MM.1S (cell line): ENCODE measurements at regions not wholly inside any gene's neighbourhood (a gene's known extent, or its start where the extent isn't known, plus 50 kb on each side); places are given as distances from the start of the nearest gene placed in this dataset.

Experiments
- CTCF ChIP-seq: fragments of 300-600 bp; sonication (generic); IDR thresholded peaks from 2 replicates; pipeline ENCODE4 v1.5.1; 2016; ENCODE audit warnings: antibody characterized with exemption, low read length, mixed read lengths
- EZH2 ChIP-seq: fragments of 300-600 bp; sonication (generic); optimal IDR thresholded peaks from 2 replicates; pipeline ENCODE3; 2017; ENCODE audit warnings: low read depth, mild to moderate bottlenecking, antibody characterized with exemption, low read length, mixed read lengths

DNA sequence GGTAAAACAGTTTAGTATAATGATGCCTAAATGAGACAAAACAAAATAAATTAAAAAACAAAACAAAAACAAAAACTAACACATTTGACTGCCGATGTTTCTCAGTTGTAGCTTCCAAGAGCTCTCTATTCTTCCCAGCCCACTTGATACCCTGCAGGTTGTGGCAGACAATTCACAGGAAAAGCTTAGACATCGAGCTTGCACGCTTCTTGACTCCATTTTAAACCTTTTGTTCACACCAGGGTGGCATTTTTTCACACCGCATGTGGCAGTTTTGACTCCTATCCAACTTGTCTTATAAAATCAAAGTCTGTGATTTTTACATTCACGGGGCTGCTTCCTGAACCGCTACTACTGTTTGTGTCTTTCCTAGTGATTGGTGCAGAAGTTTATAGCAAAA lies 575.9 kb downstream of the USP25 start:
- TF ChIP-seq CTCF = no peak
- TF ChIP-seq EZH2 = no peak
